Keratinocyte (primary cell): ENCODE measurements at regions not wholly inside any gene's neighbourhood (a gene's known extent, or its start where the extent isn't known, plus 50 kb on each side); places are given as distances from the start of the nearest gene placed in this dataset.

Experiments used
- DNase-seq: peaks from one replicate; pipeline ENCODE4 v3.0.0-alpha.2; 2011; ENCODE audit warnings: low read depth, missing footprints, low spot score
- FAIRE-seq: peaks from 2 replicates; lab custom pipeline; 2011; peaks lifted over from hg19 to GRCh38; lab: Jason Lieb, UNC
- H2AFZ ChIP-seq: 2 replicates; pipeline ENCODE4 v1.6.0; 2012; ENCODE audit warnings: low read length, control low read depth, inconsistent platforms; ENCODE audit not compliant: control insufficient read depth
- H3K27ac ChIP-seq: 2 replicates; pipeline ENCODE4 v1.5.1; 2011; ENCODE audit warnings: low read length; ENCODE audit not compliant: control insufficient read depth, insufficient read depth
- H3K27me3 ChIP-seq: 3 replicates; pipeline ENCODE4 v1.6.0; 2011; ENCODE audit warnings: low read length; ENCODE audit not compliant: control insufficient read depth, insufficient read depth; ENCODE audit errors: extremely low read depth
- H3K36me3 ChIP-seq, 2 experiments: 2 replicates in 1 of 2; 3 replicates in 1 of 2; pipeline ENCODE4 v1.5.1; 2011; ENCODE audit warnings: low read length in 2 of 2, mild to moderate bottlenecking in 1 of 2; ENCODE audit not compliant: control insufficient read depth in 2 of 2, insufficient read depth in 2 of 2; ENCODE audit errors: extremely low read depth in 1 of 2
- H3K4me1 ChIP-seq: 3 replicates; pipeline ENCODE4 v1.5.1; 2011; ENCODE audit warnings: low read length; ENCODE audit not compliant: control insufficient read depth, insufficient read depth; ENCODE audit errors: extremely low read depth
- H3K4me2 ChIP-seq: 3 replicates; pipeline ENCODE4 v1.6.0; 2011; ENCODE audit warnings: low read depth, low read length; ENCODE audit not compliant: control insufficient read depth, insufficient read depth; ENCODE audit errors: extremely low read depth
- H3K4me3 ChIP-seq, 3 experiments: fragments of 200-600 bp in 1 of 3; sonication (generic) in 1 of 3; 2 replicates in 2 of 3; 3 replicates in 1 of 3; pipeline ENCODE4 v1.5.1; 2011 to 2016; ENCODE audit warnings: low read length in 3 of 3, mild to moderate bottlenecking in 3 of 3, control low read depth in 2 of 3, inconsistent platforms in 1 of 3, low read depth in 1 of 3, mixed read lengths in 1 of 3, mixed run types in 1 of 3, moderate library complexity in 1 of 3; ENCODE audit not compliant: control insufficient read depth in 2 of 3, insufficient read depth in 2 of 3; ENCODE audit errors: extremely low read depth in 1 of 3
- H3K79me2 ChIP-seq: 2 replicates; pipeline ENCODE4 v1.6.0; 2012; ENCODE audit warnings: low read length; ENCODE audit not compliant: control insufficient read depth, insufficient read depth
- H3K9ac ChIP-seq: 3 replicates; pipeline ENCODE4 v1.6.0; 2011; ENCODE audit warnings: low read length; ENCODE audit not compliant: control insufficient read depth, insufficient read depth; ENCODE audit errors: extremely low read depth
- H3K9me1 ChIP-seq: 3 replicates; pipeline ENCODE4 v1.6.0; 2011; ENCODE audit warnings: low read length; ENCODE audit not compliant: control insufficient read depth, insufficient read depth; ENCODE audit errors: extremely low read depth
- H3K9me3 ChIP-seq: 2 replicates; pipeline ENCODE4 v1.5.1; 2012; ENCODE audit warnings: low read depth, low read length; ENCODE audit not compliant: control insufficient read depth
- H4K20me1 ChIP-seq: 3 replicates; pipeline ENCODE4 v1.6.0; 2011; ENCODE audit warnings: low read length; ENCODE audit not compliant: control insufficient read depth, insufficient read depth; ENCODE audit errors: extremely low read depth
- CTCF ChIP-seq, 3 experiments: IDR thresholded peaks in 1 of 3; conservative IDR thresholded peaks in 1 of 3; optimal IDR thresholded peaks in 1 of 3; 2 replicates in 2 of 3; 3 replicates in 1 of 3; pipeline versions ENCODE3 to v1.5.1; 2011; ENCODE audit warnings: low read length in 3 of 3, mild to moderate bottlenecking in 3 of 3, moderate library complexity in 2 of 3, control low read depth in 1 of 3, inconsistent platforms in 1 of 3; ENCODE audit not compliant: insufficient read depth in 2 of 3; ENCODE audit errors: extremely low read depth in 1 of 3
- EZH2 ChIP-seq: IDR thresholded peaks from one replicate; pipeline ENCODE4 v1.6.1; 2012; ENCODE audit warnings: inconsistent platforms, mild to moderate bottlenecking, low read length, moderate library complexity
- dilution Hi-C: fragments of 300-500 bp; cut with MboI; formaldehyde crosslinking; loops from one replicate; pipeline ENCODE4 v1.7.0; 2020; ENCODE audit warnings: low sequenced_read_pairs; ENCODE audit not compliant: extremely low pct_ligation_motif_present

GRCh38 chr1:199728345-199728744 lies 299.2 kb upstream of the NR5A2 start:
- dilution Hi-C loops = no loop called here
- no peaks in the 10 kb centered on the region for H3K79me2 ChIP-seq
- FAIRE-seq = no peak

DNA sequence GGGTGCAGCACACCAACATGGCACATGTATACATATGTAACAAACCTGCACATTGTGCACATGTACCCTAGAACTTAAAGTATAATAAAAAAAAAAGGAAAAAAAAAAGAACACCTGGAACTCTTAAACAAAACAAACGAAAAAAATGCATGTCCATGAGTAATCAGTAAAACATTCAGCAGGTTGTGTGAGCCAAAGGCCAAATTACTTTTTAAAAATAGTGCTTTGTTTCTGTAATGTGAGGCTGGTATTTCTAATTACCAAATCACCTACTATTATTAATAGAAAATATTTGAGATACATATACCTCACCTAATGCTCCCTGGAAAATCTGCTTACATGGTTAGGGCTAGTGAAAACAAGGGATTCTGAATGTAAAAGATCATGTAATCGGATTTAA lies 294.4 kb upstream of the NR5A2 start:
- DNase-seq (no peak), FAIRE-seq (no peak)
- H2AFZ ChIP-seq = no peak overlapping the region
- no peaks in the 10 kb centered on the region for H3K27me3 ChIP-seq
- H3K9me1 ChIP-seq = no peaks in the 10 kb centered on the region
- peaks cover 16% of the 10 kb centered on the region for H3K4me1 ChIP-seq
- TF ChIP-seq CTCF (optimal IDR thresholded peaks at IDR 0.05 in 1 of 3, IDR thresholded peaks at IDR 0.05 in 1 of 3, conservative IDR thresholded peaks at IDR 0.05 in 1 of 3; ENCODE audit: extremely low read depth in 1 of 3, insufficient read depth in 2 of 3, low read length in 3 of 3) = no peak
- TF ChIP-seq EZH2 = no peak
- no peaks in the 10 kb centered on the region for H3K36me3 ChIP-seq
- H4K20me1 ChIP-seq = no peaks in the 10 kb centered on the region
- no peak overlapping the region for H3K27ac ChIP-seq
- no peak overlapping the region for H3K9ac ChIP-seq
- H3K4me2 ChIP-seq = peak overlapping the region; percentile 35
- no peaks in the 10 kb centered on the region for H3K9me3 ChIP-seq
- H3K79me2 ChIP-seq = no peaks in the 10 kb centered on the region
- dilution Hi-C loops = no loop called here
- no peak overlapping the region for H3K4me3 ChIP-seq

More at GRCh38 chr1:199728345-199728744, 299.2 kb upstream of the NR5A2 start:
- no peak overlapping the region for H2AFZ ChIP-seq
- H3K36me3 ChIP-seq = no peaks in the 10 kb centered on the region
- H3K4me3 ChIP-seq = no peak overlapping the region
- H3K4me1 ChIP-seq = peaks cover 2% of the 10 kb centered on the region
- TF ChIP-seq CTCF (optimal IDR thresholded peaks at IDR 0.05 in 1 of 3, IDR thresholded peaks at IDR 0.05 in 1 of 3, conservative IDR thresholded peaks at IDR 0.05 in 1 of 3; ENCODE audit: extremely low read depth in 1 of 3, insufficient read depth in 2 of 3, low read length in 3 of 3) = no peak
- TF ChIP-seq EZH2 = no peak
- no peaks in the 10 kb centered on the region for H3K9me3 ChIP-seq
- H3K27me3 ChIP-seq = no peaks in the 10 kb centered on the region
- H3K27ac ChIP-seq = no peak overlapping the region
- H4K20me1 ChIP-seq = no peaks in the 10 kb centered on the region
- H3K4me2 ChIP-seq = no peak overlapping the region
- H3K9me1 ChIP-seq = no peaks in the 10 kb centered on the region
- H3K9ac ChIP-seq = no peak overlapping the region
- no peak for DNase-seq
